Stomach (tissue), 8 donors: ENCODE measurements at regions not wholly inside any gene's neighbourhood (a gene's known extent, or its start where the extent isn't known, plus 50 kb on each side); places are given as distances from the start of the nearest gene placed in this dataset.

Experiments used
- DNase-seq, 2 donors: peaks; one replicate each; pipeline versions ENCODE4 v3.0.0 to v3.0.0-alpha.2; 2013 to 2019
- H3K27ac ChIP-seq, 5 donors: fragments of 200-600 bp in 4 of 5; sonication (generic) in 4 of 5; one replicate each; pipeline ENCODE4 v1.5.1; 2013 to 2019; ENCODE audit warnings: mild to moderate bottlenecking in 1 of 5, moderate library complexity in 1 of 5
- H3K27me3 ChIP-seq, 3 donors: fragments of 200-600 bp; sonication (generic); one replicate each; pipeline ENCODE4 v1.5.1; 2017 to 2019; ENCODE audit warnings: mixed run types in 1 of 3
- H3K36me3 ChIP-seq, 4 donors: fragments of 200-600 bp; sonication (generic); 1 replicate in 3 of 4; 2 replicates in 1 of 4; pipeline ENCODE4 v1.5.1; 2016 to 2019
- H3K4me1 ChIP-seq, 4 donors: fragments of 200-600 bp; sonication (generic); one replicate each; pipeline ENCODE4 v1.5.1; 2016 to 2019
- H3K4me3 ChIP-seq, 4 donors: fragments of 200-600 bp; sonication (generic) in 3 of 4; one replicate each; pipeline ENCODE4 v1.5.1; 2016 to 2019; ENCODE audit warnings: mild to moderate bottlenecking in 1 of 4
- H3K9me3 ChIP-seq, 4 donors: fragments of 200-600 bp; sonication (generic); one replicate each; pipeline ENCODE4 v1.5.1; 2016 to 2019
- CTCF ChIP-seq, 7 experiments: fragments of 450-650 bp in 4 of 7; fragments of 200-600 bp in 3 of 7; sonication (generic) in 3 of 7; IDR thresholded peaks; one replicate each; pipeline ENCODE4 v1.5.1; 2016 to 2019; ENCODE audit warnings: antibody characterized with exemption in 7 of 7, control low read depth in 2 of 7, mild to moderate bottlenecking in 1 of 7
- EP300 ChIP-seq: sonication (generic); formaldehyde crosslinking; IDR thresholded peaks from one replicate; pipeline ENCODE4 v1.6.1; 2017; ENCODE audit warnings: antibody characterized with exemption
- POLR2A ChIP-seq, 4 donors: fragments of 450-650 bp; IDR thresholded peaks; one replicate each; pipeline ENCODE4 v1.6.1; 2016; ENCODE audit warnings: antibody characterized with exemption in 4 of 4, control low read depth in 2 of 4, mild to moderate bottlenecking in 1 of 4, moderate library complexity in 1 of 4
- POLR2AphosphoS5 ChIP-seq, 3 donors: sonication (generic); formaldehyde crosslinking; IDR thresholded peaks; one replicate each; pipeline ENCODE4 v1.6.1; 2016; ENCODE audit warnings: antibody characterized with exemption in 3 of 3
- WGBS, 5 donors: extraction: QIAGEN DNeasy Blood & Tissue Kit in 3 of 5; methylation state at CpG; one replicate each; pipeline versions ENCODE4 v1.1.5 to v1.1.7; 2013 to 2018; 5-methylcytosine and 5-hydroxymethylcytosine counted together
- intact Hi-C: fragments of 100-400 bp; cut with DNase I; formaldehyde crosslinking; loops from one replicate; pipeline ENCODE4 v1.15.1; 2023; ENCODE audit warnings: low total_unique reads
- donor health status: healthy with polysubstance abuse.
- donor health status: Bipolar disorder and iron deficiency.
- donor health status: healthy.

- no peak for DNase-seq
Observed at GRCh38 chr7:41893656-41894055, 190.8 kb upstream of the INHBA start.

GRCh38 chr7:41892356-41893100, 189.6 kb upstream of the INHBA start:
- no peak for DNase-seq
- Histone ChIP-seq H3K27ac (no peak overlapping the region), H3K36me3 (no peaks in the 10 kb centered on the region), H3K27me3 (no peaks in the 10 kb centered on the region), H3K4me1 (no peaks in the 10 kb centered on the region), H3K9me3 (no peaks in the 10 kb centered on the region), H3K4me3 (no peak overlapping the region)
- WGBS, 5 donors: 40 to 61% (median 57%) methylated on average over 2 of the region's 2 CpGs
- intact Hi-C loops: no loop called here
- TF ChIP-seq POLR2AphosphoS5 (IDR thresholded peaks at IDR 0.05) (no peak), EP300 (no peak), CTCF (IDR thresholded peaks at IDR 0.05) (no peak), POLR2A (IDR thresholded peaks at IDR 0.05) (no peak)

More at GRCh38 chr7:41893656-41894055, 190.8 kb upstream of the INHBA start:
- no peak overlapping the region for H3K4me3 ChIP-seq
- no peaks in the 10 kb centered on the region for H3K4me1 ChIP-seq
- intact Hi-C loops: no loop called here
- no peaks in the 10 kb centered on the region for H3K36me3 ChIP-seq
- H3K27ac ChIP-seq: no peak overlapping the region
- no peaks in the 10 kb centered on the region for H3K9me3 ChIP-seq
- WGBS, 5 donors: 87 to 100% (median 91%) methylated on average over 2 of the region's 2 CpGs
- no peaks in the 10 kb centered on the region for H3K27me3 ChIP-seq
- no peak for TF ChIP-seq CTCF (IDR thresholded peaks at IDR 0.05)
- TF ChIP-seq POLR2A (IDR thresholded peaks at IDR 0.05): no peak
- TF ChIP-seq EP300: no peak
- TF ChIP-seq POLR2AphosphoS5 (IDR thresholded peaks at IDR 0.05): no peak

- Histone ChIP-seq H3K9me3 (no peaks in the 10 kb centered on the region), H3K36me3 (no peaks in the 10 kb centered on the region), H3K4me3 (no peak overlapping the region), H3K27ac (no peak overlapping the region), H3K4me1 (peaks cover 0 to 4% (median 4%) of the 10 kb centered on the region in 4 donors), H3K27me3 (no peaks in the 10 kb centered on the region)
- WGBS, 5 donors: 74 to 89% (median 80%) methylated on average over 8 of the region's 8 CpGs
- no peak for DNase-seq
- TF ChIP-seq POLR2A (IDR thresholded peaks at IDR 0.05) (no peak), EP300 (no peak), POLR2AphosphoS5 (IDR thresholded peaks at IDR 0.05) (no peak), CTCF (IDR thresholded peaks at IDR 0.05) (no peak)
- intact Hi-C loops: no loop called here
Observed at GRCh38 chr7:41891950-41892349, 189.1 kb upstream of the INHBA start.

- peak in 1 of 2 donors; percentile 60 for DNase-seq
- H3K4me1 ChIP-seq: peaks cover 0 to 16% (median 10%) of the 10 kb centered on the region in 4 donors
- TF ChIP-seq CTCF (IDR thresholded peaks at IDR 0.05): no peak
- TF ChIP-seq POLR2A (IDR thresholded peaks at IDR 0.05): no peak
- no peak for TF ChIP-seq EP300
- TF ChIP-seq POLR2AphosphoS5 (IDR thresholded peaks at IDR 0.05): no peak
- H3K9me3 ChIP-seq: no peaks in the 10 kb centered on the region
- H3K27ac ChIP-seq: no peak overlapping the region
- H3K36me3 ChIP-seq: no peaks in the 10 kb centered on the region
- WGBS, 5 donors: 71 to 81% (median 75%) methylated on average over 9 of the region's 9 CpGs
- intact Hi-C loops: no loop called here
- no peaks in the 10 kb centered on the region for H3K27me3 ChIP-seq
- no peak overlapping the region for H3K4me3 ChIP-seq
Observed at GRCh38 chr7:41890631-41891274, 187.9 kb upstream of the INHBA start.
